Astrocyte (in vitro differentiated cells and primary cell): ENCODE measurements at regions not wholly inside any gene's neighbourhood (a gene's known extent, or its start where the extent isn't known, plus 50 kb on each side); places are given as distances from the start of the nearest gene placed in this dataset.

Experiments used
- DNase-seq: peaks from one replicate; pipeline ENCODE4 v3.0.0-alpha.2; 2010; ENCODE audit warnings: low read depth
- FAIRE-seq: peaks from 2 replicates; lab custom pipeline; 2011; peaks lifted over from hg19 to GRCh38; lab: Jason Lieb, UNC
- H2AFZ ChIP-seq: 2 replicates; pipeline ENCODE4 v1.6.0; 2012; ENCODE audit warnings: low read depth, low read length, inconsistent platforms
- H3K27ac ChIP-seq: 2 replicates; pipeline ENCODE4 v1.5.1; 2011; ENCODE audit warnings: low read depth, low read length, inconsistent platforms
- H3K27me3 ChIP-seq: 2 replicates; pipeline ENCODE4 v1.6.0; 2011; ENCODE audit warnings: low read length, inconsistent platforms; ENCODE audit not compliant: insufficient read depth
- H3K36me3 ChIP-seq: 2 replicates; pipeline ENCODE4 v1.5.1; 2011; ENCODE audit warnings: low read length, inconsistent platforms; ENCODE audit not compliant: insufficient read depth
- H3K4me1 ChIP-seq: 2 replicates; pipeline ENCODE4 v1.5.1; 2011; ENCODE audit warnings: low read length, inconsistent platforms; ENCODE audit not compliant: insufficient read depth
- H3K4me2 ChIP-seq: 2 replicates; pipeline ENCODE4 v1.6.0; 2012; ENCODE audit warnings: low read length, inconsistent platforms
- H3K4me3 ChIP-seq: 2 replicates; pipeline ENCODE4 v1.5.1; 2011; ENCODE audit warnings: low read depth, mild to moderate bottlenecking, low read length, inconsistent platforms; ENCODE audit not compliant: insufficient read depth
- H3K79me2 ChIP-seq: 2 replicates; pipeline ENCODE4 v1.6.0; 2012; ENCODE audit warnings: mild to moderate bottlenecking, low read length, inconsistent platforms; ENCODE audit not compliant: insufficient read depth
- H3K9ac ChIP-seq: 2 replicates; pipeline ENCODE4 v1.6.0; 2012; ENCODE audit warnings: mild to moderate bottlenecking, low read length, inconsistent platforms
- H3K9me3 ChIP-seq: 2 replicates; pipeline ENCODE4 v1.5.1; 2012; ENCODE audit warnings: low read depth, mild to moderate bottlenecking, low read length, inconsistent platforms; ENCODE audit not compliant: insufficient read depth
- H4K20me1 ChIP-seq: 2 replicates; pipeline ENCODE4 v1.6.0; 2012; ENCODE audit warnings: low read length, inconsistent platforms; ENCODE audit not compliant: insufficient read depth
- H3K27ac Mint-ChIP-seq: one replicate; pipeline ENCODE4 v1.8.0; 2021; ENCODE audit warnings: mild to moderate bottlenecking, mixed read lengths; ENCODE audit not compliant: unreplicated experiment
- H3K27me3 Mint-ChIP-seq: one replicate; pipeline ENCODE4 v1.8.0; 2021; ENCODE audit warnings: low read depth, mixed read lengths; ENCODE audit not compliant: unreplicated experiment
- H3K36me3 Mint-ChIP-seq: one replicate; pipeline ENCODE4 v1.8.0; 2021; ENCODE audit warnings: low read depth, mixed read lengths; ENCODE audit not compliant: unreplicated experiment
- H3K4me1 Mint-ChIP-seq: one replicate; pipeline ENCODE4 v1.8.0; 2021; ENCODE audit warnings: low read depth, mixed read lengths; ENCODE audit not compliant: unreplicated experiment
- H3K4me3 Mint-ChIP-seq: one replicate; pipeline ENCODE4 v1.8.0; 2021; ENCODE audit warnings: mild to moderate bottlenecking, moderate library complexity, mixed read lengths; ENCODE audit not compliant: unreplicated experiment
- H3K9me3 Mint-ChIP-seq: one replicate; pipeline ENCODE4 v1.8.0; 2021; ENCODE audit warnings: mild to moderate bottlenecking, mixed read lengths; ENCODE audit not compliant: unreplicated experiment
- EZH2 ChIP-seq: IDR thresholded peaks from 2 replicates; pipeline ENCODE4 v1.6.1; 2012; ENCODE audit warnings: mild to moderate bottlenecking, low read length, inconsistent platforms; ENCODE audit not compliant: insufficient read depth
- TF ChIP-seq, protein P1 (sequence below): IDR thresholded peaks from 2 replicates; pipeline ENCODE4 v1.5.1; 2011; ENCODE audit warnings: low read depth, mild to moderate bottlenecking, inconsistent platforms, low read length, moderate library complexity; ENCODE audit not compliant: insufficient read depth

DNA sequence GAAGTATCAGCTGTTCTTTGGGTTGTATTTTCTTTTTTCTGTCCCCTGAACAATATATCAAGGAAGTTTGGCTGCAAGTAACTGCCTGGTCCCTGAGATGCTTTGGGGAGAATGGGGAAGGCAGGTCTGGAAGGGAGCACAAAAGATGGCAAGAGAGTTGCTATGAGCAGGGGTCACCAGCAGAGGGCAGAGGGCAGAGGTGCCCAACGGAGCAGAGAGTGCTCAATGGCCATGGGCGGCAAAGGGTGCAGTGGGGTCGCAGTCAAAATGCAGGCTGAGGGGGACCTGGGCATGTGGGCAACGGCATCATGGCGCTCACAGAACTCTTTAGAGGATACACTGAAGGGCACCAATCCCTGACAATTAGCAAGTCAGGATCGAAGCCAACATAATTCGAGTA is 107.7 kb upstream of the ATP8B1 start:
- Mint-ChIP-seq H3K9me3 (no peaks in the 10 kb centered on the region), H3K4me3 (no peak overlapping the region), H3K4me1 (peaks cover 3% of the 10 kb centered on the region), H3K36me3 (no peaks in the 10 kb centered on the region), H3K27ac (no peak overlapping the region), H3K27me3 (peaks cover 5% of the 10 kb centered on the region)
- DNase-seq (no peak), FAIRE-seq (no peak)
- TF ChIP-seq, protein P1, sequence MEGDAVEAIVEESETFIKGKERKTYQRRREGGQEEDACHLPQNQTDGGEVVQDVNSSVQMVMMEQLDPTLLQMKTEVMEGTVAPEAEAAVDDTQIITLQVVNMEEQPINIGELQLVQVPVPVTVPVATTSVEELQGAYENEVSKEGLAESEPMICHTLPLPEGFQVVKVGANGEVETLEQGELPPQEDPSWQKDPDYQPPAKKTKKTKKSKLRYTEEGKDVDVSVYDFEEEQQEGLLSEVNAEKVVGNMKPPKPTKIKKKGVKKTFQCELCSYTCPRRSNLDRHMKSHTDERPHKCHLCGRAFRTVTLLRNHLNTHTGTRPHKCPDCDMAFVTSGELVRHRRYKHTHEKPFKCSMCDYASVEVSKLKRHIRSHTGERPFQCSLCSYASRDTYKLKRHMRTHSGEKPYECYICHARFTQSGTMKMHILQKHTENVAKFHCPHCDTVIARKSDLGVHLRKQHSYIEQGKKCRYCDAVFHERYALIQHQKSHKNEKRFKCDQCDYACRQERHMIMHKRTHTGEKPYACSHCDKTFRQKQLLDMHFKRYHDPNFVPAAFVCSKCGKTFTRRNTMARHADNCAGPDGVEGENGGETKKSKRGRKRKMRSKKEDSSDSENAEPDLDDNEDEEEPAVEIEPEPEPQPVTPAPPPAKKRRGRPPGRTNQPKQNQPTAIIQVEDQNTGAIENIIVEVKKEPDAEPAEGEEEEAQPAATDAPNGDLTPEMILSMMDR, result no peak
- no peak for TF ChIP-seq EZH2
- no peak overlapping the region for H3K27ac ChIP-seq
- H3K9me3 ChIP-seq, result no peaks in the 10 kb centered on the region
- H2AFZ ChIP-seq, result no peak overlapping the region
- no peaks in the 10 kb centered on the region for H3K27me3 ChIP-seq
- no peak overlapping the region for H3K4me3 ChIP-seq
- H3K9ac ChIP-seq, result no peak overlapping the region
- H3K36me3 ChIP-seq, result no peaks in the 10 kb centered on the region
- H3K4me2 ChIP-seq, result no peak overlapping the region
- H3K4me1 ChIP-seq, result peaks cover 5% of the 10 kb centered on the region
- no peaks in the 10 kb centered on the region for H3K79me2 ChIP-seq
- H4K20me1 ChIP-seq, result no peaks in the 10 kb centered on the region

DNA sequence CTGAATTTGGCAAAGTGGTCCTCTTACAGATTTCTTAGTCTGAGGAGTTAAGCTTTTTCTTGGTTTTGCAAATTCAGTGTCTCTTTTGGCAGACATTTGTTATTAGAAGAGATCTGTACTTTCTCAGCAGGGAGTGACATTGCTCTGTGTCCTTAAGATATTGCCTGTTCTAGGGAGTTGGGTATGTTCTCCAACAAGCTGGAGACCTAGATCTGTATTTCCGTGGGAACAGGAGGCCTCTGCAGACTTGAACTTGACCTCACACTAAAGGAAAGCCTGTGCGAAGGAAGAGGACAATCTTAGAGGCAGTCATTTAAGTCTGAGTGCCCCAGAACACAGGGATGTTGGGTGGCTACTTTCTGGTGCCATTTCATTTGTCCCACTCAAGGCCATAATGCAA is 107.0 kb upstream of the ATP8B1 start:
- H4K20me1 ChIP-seq, result no peaks in the 10 kb centered on the region
- no peaks in the 10 kb centered on the region for H3K27me3 ChIP-seq
- H3K4me1 ChIP-seq, result peaks cover 4% of the 10 kb centered on the region
- H3K9me3 ChIP-seq, result no peaks in the 10 kb centered on the region
- H3K27ac Mint-ChIP-seq, result no peak overlapping the region
- H2AFZ ChIP-seq, result no peak overlapping the region
- TF ChIP-seq, protein P1, result no peak
- no peak for TF ChIP-seq EZH2
- no peak overlapping the region for H3K9ac ChIP-seq
- H3K4me2 ChIP-seq, result peak overlapping the region; percentile 61
- no peaks in the 10 kb centered on the region for H3K36me3 ChIP-seq
- no peaks in the 10 kb centered on the region for H3K36me3 Mint-ChIP-seq
- H3K4me3 Mint-ChIP-seq, result no peak overlapping the region
- no peaks in the 10 kb centered on the region for H3K9me3 Mint-ChIP-seq
- H3K79me2 ChIP-seq, result no peaks in the 10 kb centered on the region
- no peak overlapping the region for H3K4me3 ChIP-seq
- no peak for FAIRE-seq
- no peak overlapping the region for H3K27ac ChIP-seq
- H3K27me3 Mint-ChIP-seq, result peaks cover 5% of the 10 kb centered on the region
- peaks cover 3% of the 10 kb centered on the region for H3K4me1 Mint-ChIP-seq
- no peak for DNase-seq

DNA sequence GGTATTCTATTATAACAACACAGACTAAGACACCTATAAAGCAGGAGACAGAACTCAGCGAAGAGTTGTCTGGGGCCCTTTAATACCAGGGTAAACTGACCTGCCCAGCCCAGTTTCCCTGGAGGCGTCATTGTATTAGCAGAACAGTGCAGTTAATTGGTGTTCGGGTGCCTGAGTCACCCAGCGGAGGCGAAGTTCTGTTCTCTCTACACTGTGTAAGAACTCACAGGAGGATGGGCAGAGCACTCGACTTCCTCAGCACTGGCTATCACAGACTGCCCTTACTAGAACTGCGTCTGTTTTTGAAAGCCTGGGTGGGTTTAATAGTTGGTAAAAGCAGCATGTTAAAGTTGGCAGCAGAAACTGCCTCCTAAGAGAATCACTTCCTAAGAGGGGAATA is 106.5 kb upstream of the ATP8B1 start:
- H3K4me3 ChIP-seq, result no peak overlapping the region
- H3K4me2 ChIP-seq, result peak overlapping the region; percentile 61
- H4K20me1 ChIP-seq, result no peaks in the 10 kb centered on the region
- FAIRE-seq (no peak), DNase-seq (peak; percentile 57)
- no peaks in the 10 kb centered on the region for H3K36me3 ChIP-seq
- TF ChIP-seq EZH2, result no peak
- TF ChIP-seq, protein P1, result no peak
- Mint-ChIP-seq H3K9me3 (no peaks in the 10 kb centered on the region), H3K4me1 (peaks cover 3% of the 10 kb centered on the region), H3K27me3 (peaks cover 5% of the 10 kb centered on the region), H3K4me3 (no peak overlapping the region), H3K36me3 (no peaks in the 10 kb centered on the region), H3K27ac (no peak overlapping the region)
- H2AFZ ChIP-seq, result no peak overlapping the region
- H3K9ac ChIP-seq, result no peak overlapping the region
- no peaks in the 10 kb centered on the region for H3K9me3 ChIP-seq
- peaks cover 4% of the 10 kb centered on the region for H3K4me1 ChIP-seq
- no peaks in the 10 kb centered on the region for H3K27me3 ChIP-seq
- no peak overlapping the region for H3K27ac ChIP-seq
- H3K79me2 ChIP-seq, result no peaks in the 10 kb centered on the region
